GM19468 (cell line): ENCODE measurements at regions not wholly inside any gene's neighbourhood (a gene's known extent, or its start where the extent isn't known, plus 50 kb on each side); places are given as distances from the start of the nearest gene placed in this dataset.

Experiments used
- ATAC-seq: cut with Tn5 transposase; IDR thresholded peaks from one replicate; pipeline ENCODE4 v1.9.1; 2021; ENCODE audit warnings: mild to moderate bottlenecking, moderate library complexity, moderate number of reproducible peaks; ENCODE audit not compliant: unreplicated experiment; ENCODE audit errors: extremely low read depth

GRCh38 chr12:32043928-32044549 lies 62.6 kb upstream of the BICD1 start:
- ATAC-seq, result no peak

GRCh38 chr12:32047357-32048212 lies 59.1 kb upstream of the BICD1 start:
- ATAC-seq, result no peak

DNA sequence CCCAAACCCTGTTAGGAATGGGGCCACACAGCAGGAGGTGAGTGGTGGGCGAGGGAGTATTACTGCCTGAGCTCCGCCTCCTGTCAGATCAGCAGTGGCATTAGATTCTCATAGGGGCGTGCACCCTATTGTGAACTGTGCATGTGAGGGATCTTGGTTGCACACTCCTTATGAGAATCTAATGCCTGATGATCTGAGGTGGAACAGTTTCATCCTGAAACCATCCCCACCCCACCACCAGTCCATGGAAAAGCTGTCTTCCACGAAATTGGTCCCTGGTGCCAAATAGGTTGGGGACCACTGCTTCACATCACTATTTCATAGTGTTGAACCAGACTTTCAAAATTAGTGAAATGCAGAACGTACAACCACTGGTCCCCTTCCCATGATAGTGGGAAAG lies 57.9 kb upstream of the BICD1 start:
- ATAC-seq, result no peak

DNA sequence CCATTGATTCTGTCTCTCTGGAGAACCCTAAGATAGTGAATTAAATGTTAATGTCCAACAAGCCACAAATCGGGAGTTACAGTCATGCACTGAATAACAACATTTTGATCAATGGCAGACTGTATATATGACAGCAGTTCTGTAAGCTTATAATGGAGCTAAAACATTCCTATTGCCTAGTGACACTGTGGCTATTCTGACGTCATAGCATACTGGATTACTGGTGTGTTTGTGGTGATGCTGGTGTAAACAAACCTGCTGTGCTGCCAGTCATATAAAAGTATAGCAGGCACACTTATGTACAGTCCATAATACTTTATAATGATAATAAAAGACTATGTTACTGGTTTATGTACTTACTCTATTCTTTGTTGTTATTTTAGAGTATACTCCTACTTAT lies 56.7 kb upstream of the BICD1 start:
- ATAC-seq, result no peak

- no peak for ATAC-seq
Observed at GRCh38 chr12:32051511-32052211, 55.0 kb upstream of the BICD1 start.

DNA sequence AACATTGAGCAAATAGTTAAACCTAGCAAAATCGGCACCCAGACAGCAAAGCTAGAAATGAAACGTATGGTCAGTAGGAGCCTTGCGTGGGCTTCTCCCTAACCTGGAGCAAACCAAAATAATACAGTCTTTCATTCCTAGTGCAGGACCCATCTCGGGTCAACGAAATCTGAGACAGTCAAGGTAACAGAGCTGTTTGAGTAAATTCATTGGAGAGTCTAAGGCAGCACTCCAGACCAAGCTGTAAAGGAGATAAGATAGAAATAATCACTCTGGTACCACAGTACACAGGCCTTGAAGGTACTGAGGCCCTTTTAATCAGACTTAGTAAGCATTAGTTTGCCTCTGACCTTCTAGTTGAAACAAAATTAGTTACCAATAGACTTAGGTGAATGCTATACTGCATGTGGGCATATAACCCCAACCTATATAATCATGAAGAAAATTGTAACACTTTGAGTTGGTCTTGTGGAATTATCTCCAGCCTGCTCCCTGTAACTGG lies 54.4 kb upstream of the BICD1 start:
- no peak for ATAC-seq

GRCh38 chr12:32053881-32054624 lies 52.6 kb upstream of the BICD1 start:
- ATAC-seq, result no peak
